RCC 7860 (cell line): ENCODE measurements at regions not wholly inside any gene's neighbourhood (a gene's known extent, or its start where the extent isn't known, plus 50 kb on each side); places are given as distances from the start of the nearest gene placed in this dataset.
"Not testable (repeated sequence)": the region's sequence is repeated elsewhere in the genome, so short reads cannot be mapped to it uniquely, and the experiment has no call there.

Experiments
- DNase-seq: peaks from one replicate; pipeline ENCODE4 v3.0.0-alpha.2; 2015; ENCODE audit warnings: low spot score
- FAIRE-seq: peaks from 2 replicates; lab custom pipeline; 2012; peaks lifted over from hg19 to GRCh38; lab: Jason Lieb, UNC

GRCh38 chr18:76307293-76307690, 187.8 kb downstream of the ZNF516 start:
- DNase-seq: no peak

DNA sequence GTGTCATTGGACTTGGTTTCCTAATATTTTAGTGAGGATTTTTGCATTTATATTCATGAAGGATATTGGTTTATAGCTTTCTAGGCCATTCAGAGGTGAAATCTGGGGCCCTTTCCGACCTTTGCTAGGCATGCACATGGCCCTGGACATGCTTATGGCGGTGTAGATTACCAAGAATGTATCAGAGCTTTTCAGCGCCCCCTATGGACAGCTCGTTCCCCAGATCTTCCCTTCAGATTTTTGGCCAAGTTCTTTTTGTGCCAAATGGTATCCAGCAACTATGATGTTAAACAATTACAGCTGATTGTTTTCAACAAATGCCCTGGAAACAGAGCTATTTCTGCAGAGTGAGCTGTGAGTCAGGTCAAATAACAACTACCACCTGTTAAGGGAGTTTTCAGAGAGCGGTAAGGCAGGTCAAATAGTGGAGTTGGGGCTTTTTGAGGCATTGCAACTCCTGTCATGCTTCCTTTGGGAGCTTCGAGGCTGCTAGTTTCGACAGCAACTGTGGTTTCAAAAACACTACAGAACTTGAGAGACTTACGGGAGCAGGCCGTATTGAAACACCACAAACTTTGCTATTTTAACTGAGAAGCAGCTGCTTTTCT, 188.3 kb downstream of the ZNF516 start:
- DNase-seq: no peak
- FAIRE-seq: no peak

More at GRCh38 chr18:76307293-76307690, 187.8 kb downstream of the ZNF516 start:
- FAIRE-seq: no peak

DNA sequence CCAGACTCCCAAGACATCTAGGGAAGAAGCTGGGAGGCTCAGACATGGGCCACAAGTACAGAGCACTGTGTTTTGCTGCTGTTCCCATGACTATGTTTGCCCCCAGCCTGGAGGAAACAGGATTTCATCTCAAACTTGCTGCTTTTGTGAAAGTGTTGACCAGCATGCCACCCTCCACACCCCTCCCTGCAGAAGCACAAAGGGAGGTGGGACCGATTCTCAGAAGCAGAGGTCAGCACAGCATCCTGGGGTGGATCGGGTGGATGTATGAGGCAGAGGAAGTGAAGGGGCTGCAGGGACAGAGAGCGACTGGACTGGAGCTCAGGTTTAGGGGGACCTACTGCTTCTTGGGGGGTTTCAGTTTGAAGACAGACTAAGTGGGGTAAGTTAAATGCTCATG, 209.2 kb downstream of the ZNF516 start:
- FAIRE-seq (no peak), DNase-seq (no peak)

- no peak for DNase-seq
- no peak for FAIRE-seq
Observed at GRCh38 chr18:76281565-76281964, 213.5 kb downstream of the ZNF516 start.

GRCh38 chr18:76277801-76278200, 217.2 kb downstream of the ZNF516 start:
- DNase-seq: no peak
- FAIRE-seq: no peak

DNA sequence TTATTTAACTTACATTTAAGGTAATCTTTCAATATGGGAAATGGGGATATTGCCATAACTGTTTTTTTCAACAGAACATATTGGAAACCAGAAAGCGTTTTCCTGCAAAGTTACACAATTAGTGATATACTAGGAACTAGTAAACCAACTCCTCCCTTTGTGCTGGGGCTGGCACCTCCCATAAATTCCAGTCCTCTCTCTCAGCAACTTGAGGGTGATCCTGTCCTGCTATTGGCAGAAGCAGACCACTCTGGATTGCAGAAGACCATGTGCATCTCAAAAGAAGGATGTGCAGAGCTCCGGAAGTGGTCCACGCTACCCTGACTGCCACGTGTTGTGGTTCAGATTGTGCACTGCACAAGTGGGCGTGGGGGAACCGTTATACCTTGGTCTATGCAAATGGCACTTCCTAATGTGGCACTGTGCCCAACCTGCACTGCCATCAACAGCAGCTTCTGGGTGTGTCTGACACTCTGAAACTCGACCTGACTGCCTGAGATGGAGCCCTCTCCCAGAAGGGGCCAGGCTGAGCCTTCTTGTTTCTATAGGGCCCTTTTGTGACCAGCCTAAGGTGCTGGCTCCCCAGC, 219.2 kb downstream of the ZNF516 start:
- DNase-seq (no peak), FAIRE-seq (no peak)

GRCh38 chr18:76274468-76275289, 220.4 kb downstream of the ZNF516 start:
- no peak for DNase-seq
- FAIRE-seq: no peak

- FAIRE-seq (no peak), DNase-seq (no peak)
Observed at GRCh38 chr18:76273956-76274355, 221.1 kb downstream of the ZNF516 start.

DNA sequence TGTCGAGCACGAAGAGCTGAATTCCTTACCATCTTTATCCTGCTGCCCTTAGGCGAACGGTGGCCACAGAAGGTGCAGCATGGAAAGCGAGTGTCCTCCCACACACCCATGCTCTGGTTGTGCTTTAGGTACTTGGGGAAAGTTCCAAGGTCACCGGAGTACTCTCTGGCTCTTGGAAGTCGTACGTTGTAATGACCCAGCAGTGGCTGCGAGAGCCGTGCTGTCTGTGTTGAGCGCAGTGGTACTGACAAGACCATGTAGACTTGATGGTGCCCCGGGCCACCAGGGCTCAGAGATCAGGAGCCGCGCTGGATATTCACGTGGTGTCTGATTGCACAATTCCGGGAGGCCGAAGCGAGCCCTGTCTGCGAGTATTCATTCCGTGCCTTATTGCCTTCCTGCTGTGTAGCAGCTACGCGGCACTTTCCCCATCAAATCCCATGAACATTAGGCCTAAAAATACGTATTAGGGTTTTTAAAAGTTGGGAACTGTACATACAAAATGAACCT, 222.0 kb downstream of the ZNF516 start:
- DNase-seq (no peak), FAIRE-seq (no peak)

GRCh38 chr18:76267423-76267822, 227.6 kb downstream of the ZNF516 start:
- FAIRE-seq, DNase-seq: not testable (repeated sequence)

DNA sequence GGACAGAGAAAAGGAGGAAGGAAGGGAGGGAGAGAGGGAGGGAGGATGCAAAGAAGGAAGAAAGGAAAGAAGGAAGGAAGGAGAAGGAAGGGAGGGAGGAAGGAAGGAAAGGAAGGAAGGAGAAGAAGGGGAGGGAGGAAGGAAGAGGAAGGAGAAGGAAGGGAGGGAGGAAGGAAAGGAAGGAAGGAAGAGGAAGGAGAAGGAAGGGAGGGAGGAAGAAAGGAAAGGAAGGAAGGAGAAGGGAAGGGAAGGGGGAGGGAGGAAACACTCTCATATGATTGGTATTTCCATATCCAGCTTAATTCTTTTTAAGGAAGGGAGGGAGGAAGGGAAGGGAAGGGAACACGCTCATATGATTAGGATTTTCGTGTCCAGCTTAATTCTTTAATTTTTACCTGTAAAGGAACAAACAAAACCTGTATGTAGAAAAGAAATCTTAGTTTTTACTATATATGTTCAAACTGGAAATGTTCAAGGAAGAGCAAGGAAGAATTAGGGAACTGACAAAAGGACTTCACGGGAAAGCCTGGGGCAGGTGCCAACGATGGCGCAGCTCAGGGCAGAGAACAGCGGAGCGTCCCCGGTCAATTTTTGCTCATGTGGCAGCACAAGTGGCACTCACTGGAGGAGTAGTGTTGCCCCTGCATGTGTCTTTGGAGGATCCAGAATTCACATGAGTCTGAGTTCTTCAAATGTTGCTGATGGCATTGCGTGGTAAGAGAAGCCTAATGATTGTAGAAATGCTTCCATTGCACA, 228.6 kb downstream of the ZNF516 start:
- DNase-seq (no peak), FAIRE-seq (no peak)

- DNase-seq: no peak
- FAIRE-seq: no peak
Observed at GRCh38 chr18:76265497-76266235, 229.4 kb downstream of the ZNF516 start.

GRCh38 chr18:76264876-76265250, 230.2 kb downstream of the ZNF516 start:
- no peak for FAIRE-seq

GRCh38 chr18:76264198-76264875, 230.7 kb downstream of the ZNF516 start:
- DNase-seq: no peak
- FAIRE-seq: no peak

More at GRCh38 chr18:76264876-76265250, 230.2 kb downstream of the ZNF516 start:
- DNase-seq: no peak

DNA sequence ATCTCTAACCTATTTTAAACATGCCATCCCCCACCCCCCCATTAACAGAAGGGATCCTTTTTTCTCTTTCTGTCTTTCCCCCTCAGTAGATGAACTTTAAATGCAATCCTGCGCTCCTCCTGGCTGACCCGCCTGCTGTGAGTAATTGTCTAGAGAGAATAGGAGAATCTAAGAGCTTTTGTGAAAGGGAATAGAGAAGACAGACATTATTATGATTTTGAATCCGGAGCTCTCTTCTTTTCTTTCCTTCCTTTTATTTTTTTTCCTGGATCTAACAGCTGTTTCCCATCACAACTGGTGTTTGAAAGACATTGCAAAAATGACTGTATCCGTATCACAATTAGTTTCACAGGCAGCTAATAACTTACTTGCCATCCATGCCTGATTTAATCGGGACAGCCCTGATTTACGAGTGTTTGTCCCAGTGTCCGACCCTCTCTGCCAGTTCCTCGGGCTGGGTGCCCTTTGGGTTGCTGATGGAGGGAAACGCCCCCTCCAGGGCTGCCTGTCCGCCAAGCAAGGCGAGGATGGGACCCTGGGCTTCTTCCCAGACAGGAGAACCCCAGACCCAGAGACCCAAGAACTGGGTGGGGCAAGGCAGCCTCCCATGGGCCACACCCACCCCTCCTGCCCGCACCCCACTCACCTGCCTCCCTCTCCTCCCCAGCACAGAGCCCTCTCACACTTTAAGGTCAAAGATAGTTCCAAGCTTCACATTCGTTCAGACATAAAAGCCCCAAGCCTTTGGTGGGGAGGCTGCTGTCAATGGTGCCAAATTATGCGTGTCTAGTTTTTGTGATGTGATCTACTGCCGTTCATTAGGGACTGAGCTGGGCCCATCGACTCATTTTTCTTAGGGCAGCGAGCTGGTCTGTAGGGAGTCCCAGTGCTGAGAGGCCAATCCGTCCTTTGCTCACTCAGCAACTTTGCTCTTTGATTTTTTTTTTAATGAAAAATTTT, 231.7 kb downstream of the ZNF516 start:
- DNase-seq: no peak
- FAIRE-seq: no peak

- FAIRE-seq: no peak
Observed at GRCh38 chr18:76260941-76261472, 234.0 kb downstream of the ZNF516 start.

DNA sequence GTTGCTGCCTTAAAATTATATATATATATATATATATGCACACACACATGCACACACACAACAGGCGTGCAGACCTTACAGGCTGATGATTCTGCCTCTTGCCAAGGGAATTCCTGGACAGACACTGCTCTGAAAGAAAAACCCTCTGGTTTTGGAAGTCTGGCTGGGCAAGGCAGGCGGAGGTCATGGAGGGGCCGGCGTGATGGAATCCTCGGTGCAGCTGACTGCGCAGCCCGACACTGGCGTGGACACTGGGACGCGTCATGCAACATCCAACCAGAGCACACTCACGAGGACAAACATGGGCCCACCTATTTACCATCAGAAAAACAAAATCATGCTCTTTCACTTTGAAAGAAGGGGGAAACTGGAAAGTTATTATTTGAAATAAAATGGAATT, 235.3 kb downstream of the ZNF516 start:
- no peak for DNase-seq
- no peak for FAIRE-seq

More at GRCh38 chr18:76260941-76261472, 234.0 kb downstream of the ZNF516 start:
- DNase-seq: no peak

DNA sequence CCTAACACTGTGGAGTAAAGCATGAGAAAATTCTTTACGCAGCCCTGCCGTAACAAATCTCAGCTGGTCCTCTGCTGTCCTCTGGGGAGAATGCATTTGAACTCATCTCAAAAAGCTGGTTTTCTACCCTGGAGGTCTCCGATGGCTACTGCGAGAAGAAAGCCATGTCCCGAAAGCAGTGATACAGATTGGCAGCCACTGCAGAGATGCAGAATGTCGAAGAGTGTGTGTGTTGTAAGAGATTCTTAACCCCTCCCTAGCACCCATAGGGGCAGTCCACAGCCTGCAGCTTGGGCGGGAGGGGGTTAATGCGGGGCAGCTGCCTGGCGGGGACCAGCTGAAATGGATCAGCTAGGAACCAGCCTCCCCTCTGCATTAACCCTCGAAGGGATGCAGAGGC, 235.9 kb downstream of the ZNF516 start:
- DNase-seq (no peak), FAIRE-seq (no peak)
